HEK293T (cell line): ENCODE measurements at regions not wholly inside any gene's neighbourhood (a gene's known extent, or its start where the extent isn't known, plus 50 kb on each side); places are given as distances from the start of the nearest gene placed in this dataset.

Source experiments
- ELF4 ChIP-seq: fragments of 450-650 bp; IDR thresholded peaks from 2 replicates; pipeline ENCODE4 v1.6.1; 2017; ENCODE audit warnings: antibody characterized with exemption
- HDGF ChIP-seq: fragments of 450-650 bp; IDR thresholded peaks from 2 replicates; pipeline ENCODE4 v1.6.1; 2017; ENCODE audit warnings: antibody characterized with exemption, borderline replicate concordance
- PKNOX1 ChIP-seq: fragments of 450-650 bp; IDR thresholded peaks from 2 replicates; pipeline ENCODE4 v1.6.1; 2016
- TARDBP ChIP-seq: fragments of 450-650 bp; IDR thresholded peaks from 2 replicates; pipeline ENCODE4 v1.6.1; 2016

- no peak for TF ChIP-seq TARDBP
- TF ChIP-seq ELF4, result no peak
- TF ChIP-seq HDGF, result no peak
- TF ChIP-seq PKNOX1, result no peak
Observed at GRCh38 chr2:78907089-78907488, 118.4 kb upstream of the REG3G start.
